ENCODE measurements at regions not wholly inside any gene's neighbourhood (a gene's known extent, or its start where the extent isn't known, plus 50 kb on each side); places are given as distances from the start of the nearest gene placed in this dataset.

DNA sequence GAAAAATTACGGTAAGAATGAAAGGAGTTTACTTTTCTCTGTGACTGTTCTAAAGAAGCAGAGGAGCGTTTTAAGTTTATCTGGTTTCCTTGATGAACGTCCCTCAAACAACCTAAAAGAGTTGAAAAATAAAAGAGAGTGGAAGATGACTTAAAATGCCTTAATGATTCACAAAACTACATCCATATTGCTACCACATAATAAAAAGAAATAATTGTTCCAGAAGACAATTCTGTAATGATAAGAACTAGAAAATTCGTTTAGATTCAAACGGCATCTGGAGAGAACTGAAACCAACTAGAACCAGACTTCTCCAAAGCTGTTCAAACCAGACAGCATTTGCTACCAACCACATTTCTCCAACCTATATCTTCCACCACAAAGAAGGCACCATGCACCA, 68.1 kb downstream of the TEKT4 start:
- no peak for DNase-seq

DNA sequence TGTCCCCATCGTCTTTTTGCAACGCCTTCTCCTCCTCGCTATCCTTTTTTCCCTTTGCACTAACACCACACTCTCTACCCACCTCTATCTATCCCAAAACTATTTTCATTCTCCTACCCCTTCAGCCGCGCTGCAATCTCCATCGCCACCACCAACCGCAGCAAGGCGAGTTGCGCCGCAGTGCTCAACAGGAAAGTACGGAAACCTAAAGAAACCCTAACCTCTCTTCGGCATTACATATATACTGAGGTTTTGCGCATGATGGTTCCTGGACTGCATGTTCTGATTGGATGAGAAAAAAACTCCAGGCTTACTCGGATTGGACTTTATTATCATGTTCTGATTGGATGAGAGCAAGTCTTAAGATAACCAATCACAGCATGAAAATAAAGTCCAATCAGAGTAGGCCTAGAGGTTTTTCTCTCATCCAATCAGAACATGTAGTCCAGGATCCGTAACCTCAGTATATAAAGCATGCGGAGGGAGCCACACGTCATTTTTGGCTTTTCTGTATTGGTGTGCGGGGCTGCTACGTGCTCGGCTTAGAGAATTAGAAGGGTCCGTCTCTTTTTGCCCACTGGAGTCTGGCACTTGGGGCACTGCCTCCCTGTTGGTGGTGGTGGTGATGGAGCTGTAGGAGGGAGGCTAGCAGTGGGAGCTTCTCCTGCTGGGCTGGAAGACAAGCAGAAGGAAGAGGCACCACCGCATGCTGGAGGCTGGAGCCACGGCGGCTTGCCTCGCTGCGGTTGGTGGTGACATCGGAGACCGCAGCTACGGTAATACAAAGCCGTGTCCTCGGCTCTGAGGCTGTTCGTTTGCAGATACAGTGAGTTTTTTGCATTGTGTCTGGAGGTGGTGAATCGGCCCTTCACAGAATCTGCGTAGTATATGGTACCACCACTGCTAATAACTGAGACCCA, 76.1 kb downstream of the TEKT4 start:
- DNase-seq = no peak

DNA sequence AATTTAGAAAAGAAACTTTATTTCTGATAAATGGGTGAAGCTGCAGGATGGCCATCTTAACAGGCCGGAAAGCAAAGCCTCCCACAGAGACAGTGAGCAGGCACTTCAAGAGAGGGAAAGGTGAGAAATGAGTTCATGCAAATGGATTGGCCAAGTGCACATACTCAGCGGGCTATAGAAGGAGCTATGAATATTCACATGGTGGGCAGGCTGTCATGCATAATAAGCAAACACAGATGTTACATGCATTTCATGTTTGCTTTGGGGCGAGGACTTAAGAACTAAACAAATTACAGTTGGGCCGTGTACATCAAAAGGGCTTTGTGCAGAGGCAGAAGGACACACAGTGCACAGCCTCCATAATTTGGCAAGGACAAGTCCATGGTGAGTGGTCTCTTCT, 69.8 kb upstream of the MAL start:
- no peak for DNase-seq

DNA sequence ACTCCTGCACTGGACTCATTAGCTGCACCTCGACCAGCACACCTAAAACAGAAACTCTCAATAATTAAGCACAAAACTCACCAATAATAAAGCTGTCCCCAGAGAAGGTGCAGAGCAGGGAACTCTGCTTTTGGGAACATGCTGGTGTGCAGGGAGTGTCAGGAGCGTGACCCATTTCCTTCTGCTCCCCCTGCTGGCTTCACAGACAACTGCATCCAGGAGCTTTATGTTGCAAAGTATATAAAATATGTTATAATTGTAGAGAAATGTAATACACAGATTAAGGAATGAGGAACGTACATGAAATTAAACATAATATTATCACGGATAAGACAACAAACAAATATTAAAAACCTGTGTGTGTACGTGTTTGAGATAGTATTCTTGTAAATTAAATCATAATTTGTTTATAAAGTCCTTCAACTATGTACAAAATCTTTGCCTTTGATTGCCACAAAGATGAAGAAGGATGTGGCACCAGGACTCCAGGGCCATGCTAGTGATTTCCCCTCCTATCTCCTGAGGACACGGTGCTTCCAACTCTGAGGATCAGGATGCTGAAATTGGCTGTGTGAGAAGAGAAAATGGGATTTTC, 68.6 kb upstream of the MAL start:
- DNase-seq = peak; percentile 37

DNA sequence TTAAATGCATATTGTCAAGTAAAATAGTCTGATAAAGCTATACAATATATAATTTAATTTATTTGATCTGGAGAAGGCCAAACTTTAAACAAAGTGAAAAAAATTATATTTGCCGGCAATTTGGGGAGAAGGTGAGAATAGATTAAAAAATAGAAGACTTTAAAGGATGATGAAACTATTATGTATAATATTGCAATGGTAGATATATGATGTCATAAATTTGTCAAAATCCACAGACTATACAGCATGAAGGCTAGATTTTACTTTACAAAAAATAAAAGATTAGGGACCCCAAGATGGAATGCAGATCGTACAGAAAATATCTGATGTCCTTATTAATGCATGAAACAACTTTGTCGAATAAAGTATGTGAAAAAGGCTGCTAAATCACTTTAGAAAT, 67.3 kb upstream of the MAL start:
- DNase-seq = no peak

DNA sequence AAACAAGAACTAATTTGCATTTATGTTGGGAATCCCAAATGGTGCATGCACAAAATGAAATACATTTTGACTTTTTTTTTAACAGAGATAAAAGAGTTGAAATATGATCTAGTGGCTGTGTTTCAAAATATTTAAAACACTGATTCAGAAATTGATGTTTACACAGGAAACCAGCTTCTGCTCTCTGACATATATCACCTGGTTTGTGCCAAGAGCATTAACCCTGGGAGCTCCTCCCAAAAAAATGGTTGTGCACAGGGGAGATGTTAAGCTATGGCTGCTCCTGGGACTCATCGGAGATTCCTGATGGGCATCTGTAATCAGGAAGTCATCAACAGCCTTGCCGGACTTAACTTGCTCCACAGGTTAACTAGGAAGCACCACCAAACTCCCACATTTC, 65.2 kb upstream of the MAL start:
- DNase-seq = no peak

DNA sequence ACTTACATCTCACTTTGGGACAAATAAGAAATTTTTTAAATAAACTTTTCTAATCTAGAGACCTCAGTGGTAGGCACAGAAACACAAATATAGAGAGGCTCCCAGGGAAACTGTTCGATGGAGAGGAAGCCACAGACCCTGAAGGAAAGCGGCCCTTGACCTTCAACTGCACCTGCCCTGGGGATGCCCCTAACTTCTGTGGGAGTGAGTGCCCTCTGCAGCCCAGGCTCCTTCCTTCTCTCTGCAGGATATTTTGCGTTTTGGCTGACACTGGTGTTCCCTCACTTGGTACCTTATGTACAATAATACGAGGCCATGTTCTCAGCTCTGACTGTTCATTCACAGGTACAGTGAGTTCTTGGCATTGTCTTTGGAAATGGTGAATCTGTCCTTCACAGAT, 64.8 kb upstream of the MAL start:
- no peak for DNase-seq

DNA sequence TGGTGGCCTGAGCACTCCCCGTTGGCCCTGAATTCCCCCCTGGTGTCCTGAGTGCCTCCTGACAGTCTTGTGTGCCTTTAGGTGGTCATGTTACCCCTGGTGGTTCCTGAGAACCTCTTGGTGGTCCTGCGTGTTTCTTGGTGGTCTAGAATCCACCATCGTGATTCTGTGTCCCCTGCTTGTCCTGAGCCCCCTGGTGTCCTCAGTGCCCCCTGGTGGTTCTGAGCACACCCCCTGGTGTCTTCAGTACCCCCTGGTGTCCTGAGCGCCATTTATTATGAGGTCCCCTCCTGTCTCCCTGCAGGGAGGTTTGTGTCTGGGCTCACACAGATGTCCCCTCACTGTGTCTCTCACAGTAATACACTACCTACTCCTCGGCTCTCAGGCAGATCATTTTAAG, 61.3 kb upstream of the MAL start:
- DNase-seq = no peak

DNA sequence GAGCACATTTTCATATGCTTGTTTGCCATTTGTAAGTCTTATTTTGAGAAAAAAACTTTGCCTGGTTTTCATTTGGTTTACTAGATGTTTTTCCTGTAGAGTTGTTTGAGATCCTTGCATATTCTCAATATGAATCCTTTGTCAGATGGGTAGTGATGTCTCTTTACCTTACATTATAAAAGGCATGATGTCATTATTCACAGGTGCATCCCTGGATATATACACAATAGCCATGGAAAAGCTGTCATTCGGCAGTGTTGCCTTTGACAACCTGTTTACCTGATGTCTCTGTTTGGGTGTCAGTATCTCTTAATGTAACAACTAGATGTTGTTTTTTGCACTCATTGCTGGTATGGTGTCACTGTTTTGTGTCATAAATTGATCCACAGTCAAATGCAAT, 58.8 kb upstream of the MAL start:
- no peak for DNase-seq

DNA sequence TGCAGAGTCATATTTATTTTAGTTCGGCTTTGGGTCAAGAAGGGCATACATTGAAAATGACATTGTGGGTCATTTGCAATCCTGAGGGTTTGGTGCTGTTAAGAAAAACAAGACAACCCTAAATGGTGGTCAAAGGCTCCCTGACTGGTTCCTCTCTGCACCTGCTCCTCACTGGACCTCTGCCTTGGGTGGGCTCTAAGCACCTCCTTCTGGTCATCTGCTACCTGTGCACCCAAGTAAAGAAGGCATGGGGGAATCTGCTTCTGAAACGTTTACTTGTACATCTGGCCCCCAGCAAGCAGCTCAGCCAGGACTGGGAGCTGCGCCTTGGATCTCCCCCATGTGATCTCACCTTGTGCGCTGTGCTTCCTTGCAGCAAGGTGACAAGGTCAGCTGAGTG, 55.2 kb upstream of the MAL start:
- no peak for DNase-seq
